Right lobe of liver (tissue), 6 donors: ENCODE measurements at regions not wholly inside any gene's neighbourhood (a gene's known extent, or its start where the extent isn't known, plus 50 kb on each side); places are given as distances from the start of the nearest gene placed in this dataset.

Source experiments
- ATAC-seq, 4 donors: fragments of 200-7000 bp; cut with Tn5 transposase; one replicate each; pipeline ENCODE4 v1.9.1; 2020; ENCODE audit warnings: mild to moderate bottlenecking in 4 of 4, moderate library complexity in 4 of 4
- DNase-seq, 3 donors: peaks; one replicate each; pipeline ENCODE4 v3.0.0-alpha.2; 2020
- H3K27ac ChIP-seq, 3 donors: fragments of 200-600 bp; one replicate each; pipeline ENCODE4 v1.8.0; 2022
- H3K27me3 ChIP-seq, 2 donors: fragments of 200-600 bp; one replicate each; pipeline ENCODE4 v1.8.0; 2022
- H3K36me3 ChIP-seq, 4 donors: fragments of 200-600 bp; sonication (generic) in 1 of 4; one replicate each; pipeline versions ENCODE4 v1.5.1 to v1.8.0; 2017 to 2022; ENCODE audit warnings: control low read depth in 1 of 4
- H3K4me1 ChIP-seq, 4 donors: fragments of 200-600 bp; sonication (generic) in 1 of 4; one replicate each; pipeline versions ENCODE4 v1.5.1 to v1.8.0; 2017 to 2022; ENCODE audit warnings: control low read depth in 1 of 4
- H3K4me3 ChIP-seq, 3 donors: fragments of 200-600 bp; one replicate each; pipeline ENCODE4 v1.8.0; 2022
- H3K9me3 ChIP-seq, 4 donors: fragments of 200-600 bp; sonication (generic) in 1 of 4; one replicate each; pipeline versions ENCODE4 v1.5.1 to v1.8.0; 2017 to 2022; ENCODE audit warnings: control low read depth in 1 of 4
- CTCF ChIP-seq, 4 donors: fragments of 200-600 bp in 3 of 4; fragments of 450-650 bp in 1 of 4; IDR thresholded peaks; one replicate each; pipeline versions ENCODE4 v1.5.1 to v1.8.0; 2016 to 2022; ENCODE audit warnings: antibody characterized with exemption in 4 of 4, mild to moderate bottlenecking in 2 of 4
- POLR2A ChIP-seq: fragments of 450-650 bp; IDR thresholded peaks from one replicate; pipeline ENCODE4 v1.6.1; 2017; ENCODE audit warnings: antibody characterized with exemption, mild to moderate bottlenecking
- WGBS: methylation state at CpG from one replicate; pipeline ENCODE4 v1.1.6; 2018; ENCODE audit warnings: low coverage, low lambda C conversion rate; ENCODE audit not compliant: insufficient coverage; ENCODE audit errors: missing lambda C conversion rate; 5-methylcytosine and 5-hydroxymethylcytosine counted together
- intact Hi-C, 2 donors: fragments of 100-400 bp; cut with DNase I; formaldehyde crosslinking; loops; one replicate each; pipeline versions ENCODE4 v1.11.2 to v1.14.1; 2022
- donor health status: DM: no; HTN: yes; CAD: no.
- donor health status: DM: no; HTN: no; CAD: no.
- donor health status: DM: no; HTN: no; CAD: no.
- donor health status: DM: no; HTN: yes; CAD: no.
- donor health status: DM: no; HTN: yes; CAD: no.

GRCh38 chr22:27132400-27132799, 475.0 kb downstream of the MIAT start:
- no peak for ATAC-seq
- Histone ChIP-seq H3K27me3 (no peaks in the 10 kb centered on the region), H3K4me3 (no peak overlapping the region), H3K27ac (no peak overlapping the region), H3K9me3 (no peaks in the 10 kb centered on the region), H3K36me3 (no peaks in the 10 kb centered on the region), H3K4me1 (no peaks in the 10 kb centered on the region)
- WGBS: 58% methylated on average over 3 of the region's 3 CpGs
- no peak for DNase-seq
- intact Hi-C loops: no loop called here
- no peak for TF ChIP-seq POLR2A
- TF ChIP-seq CTCF (IDR thresholded peaks at IDR 0.05): no peak

GRCh38 chr22:27133019-27133431, 475.6 kb downstream of the MIAT start:
- ATAC-seq: no peak
- intact Hi-C loops: no loop called here
- no peak for TF ChIP-seq CTCF (IDR thresholded peaks at IDR 0.05)
- no peak for TF ChIP-seq POLR2A
- no peak for DNase-seq
- no peaks in the 10 kb centered on the region for H3K9me3 ChIP-seq
- no peaks in the 10 kb centered on the region for H3K36me3 ChIP-seq
- no peaks in the 10 kb centered on the region for H3K27me3 ChIP-seq
- no peak overlapping the region for H3K27ac ChIP-seq
- no peak overlapping the region for H3K4me3 ChIP-seq
- WGBS: 13% methylated on average over 4 of the region's 10 CpGs
- no peaks in the 10 kb centered on the region for H3K4me1 ChIP-seq

- H3K27me3 ChIP-seq: no peaks in the 10 kb centered on the region
- H3K4me3 ChIP-seq: no peak overlapping the region
- no peaks in the 10 kb centered on the region for H3K36me3 ChIP-seq
- DNase-seq (no peak), ATAC-seq (no peak)
- H3K4me1 ChIP-seq: no peaks in the 10 kb centered on the region
- no peak overlapping the region for H3K27ac ChIP-seq
- intact Hi-C loops: no loop called here
- 40% methylated on average over 11 of the region's 11 CpGs for WGBS
- TF ChIP-seq CTCF (IDR thresholded peaks at IDR 0.05) (no peak), POLR2A (no peak)
- H3K9me3 ChIP-seq: no peaks in the 10 kb centered on the region
Measured at GRCh38 chr22:27133681-27134314, 476.4 kb downstream of the MIAT start.

GRCh38 chr22:27134315-27134701, 476.9 kb downstream of the MIAT start:
- TF ChIP-seq POLR2A: no peak
- TF ChIP-seq CTCF (IDR thresholded peaks at IDR 0.05): no peak
- DNase-seq: no peak
- H3K4me3 ChIP-seq: no peak overlapping the region
- H3K27ac ChIP-seq: no peak overlapping the region
- H3K36me3 ChIP-seq: no peaks in the 10 kb centered on the region
- H3K4me1 ChIP-seq: no peaks in the 10 kb centered on the region
- peak in 1 of 4 donors; percentile 73 for ATAC-seq
- no peaks in the 10 kb centered on the region for H3K9me3 ChIP-seq
- 43% methylated on average over 4 of the region's 4 CpGs for WGBS
- H3K27me3 ChIP-seq: no peaks in the 10 kb centered on the region
- intact Hi-C loops: no loop called here
